ENCODE measurements at regions not wholly inside any gene's neighbourhood (a gene's known extent, or its start where the extent isn't known, plus 50 kb on each side); places are given as distances from the start of the nearest gene placed in this dataset.

- dilution Hi-C loops (cut with MboI; ENCODE audit: extremely low pct_ligation_motif_present, low sequenced_read_pairs) = no loop called here
- BruUV-seq (replicated peaks) = no TSS peak
- FAIRE-seq = no peak
- ChIA-PET CTCF (no interaction called here), POLR2A (no interaction called here)
- Histone ChIP-seq H3K27ac (ENCODE audit: insufficient read depth, low read depth, low read length) (no peak overlapping the region), H3K4me2 (ENCODE audit: insufficient read depth, low read length) (no peak overlapping the region), H3K36me3 (ENCODE audit: control insufficient read depth in 2 of 2, extremely low read depth in 1 of 2, insufficient read depth in 2 of 2, low read length in 2 of 2) (no peaks in the 10 kb centered on the region), H3K9ac (replicated peaks; ENCODE audit: extremely low read depth, insufficient read depth, low read length) (no peak overlapping the region), H3K4me3 (replicated peaks in 1 of 3; ENCODE audit: insufficient read depth in 1 of 3, low read depth in 1 of 3, low read length in 3 of 3) (no peak overlapping the region), H3K79me2 (ENCODE audit: control insufficient read depth, insufficient read depth, low read length) (no peaks in the 10 kb centered on the region), H3K4me1 (ENCODE audit: control insufficient read depth, extremely low read depth, insufficient read depth, low read length) (no peaks in the 10 kb centered on the region), H4K20me1 (replicated peaks; ENCODE audit: control insufficient read depth, extremely low read depth, insufficient read depth, low read length) (no peaks in the 10 kb centered on the region), H2AFZ (ENCODE audit: low read depth, low read length) (no peak overlapping the region), H3K27me3 (ENCODE audit: control insufficient read depth in 2 of 2, insufficient read depth in 2 of 2, low read length in 2 of 2) (no peaks in the 10 kb centered on the region), H3K9me1 (replicated peaks; ENCODE audit: control insufficient read depth, extremely low read depth, insufficient read depth, low read length) (no peaks in the 10 kb centered on the region), H3K9me3 (replicated peaks; ENCODE audit: control insufficient read depth, insufficient read depth, low read length) (no peaks in the 10 kb centered on the region)
- intact Hi-C loops (cut with micrococcal nuclease) = no loop called here
- no peak for DNase-seq (ENCODE audit: low read depth, low spot score)
- TF ChIP-seq POLR2A (IDR thresholded peaks at IDR 0.05; ENCODE audit: low read depth, low read length) = no peak
- TF ChIP-seq MAX (IDR thresholded peaks at IDR 0.05; ENCODE audit: insufficient read depth, insufficient read length) = no peak
- no peak for TF ChIP-seq MYC (IDR thresholded peaks at IDR 0.05; ENCODE audit: low read depth, low read length)
- TF ChIP-seq EZH2 (IDR thresholded peaks at IDR 0.05; ENCODE audit: borderline replicate concordance, low read depth, low read length, severe bottlenecking) = no peak
- TF ChIP-seq POLR2AphosphoS5 (IDR thresholded peaks at IDR 0.05; ENCODE audit: insufficient read depth, low read depth, low read length) = no peak
- TF ChIP-seq GATA2 (IDR thresholded peaks at IDR 0.05; ENCODE audit: insufficient read depth, insufficient read length, low read depth, low read length) = no peak
- no peak for TF ChIP-seq CTCF (IDR thresholded peaks at IDR 0.05; ENCODE audit: extremely low read depth in 1 of 2, insufficient read depth in 1 of 2, low read depth in 1 of 2, low read length in 2 of 2)
- no peak for TF ChIP-seq FOS (IDR thresholded peaks at IDR 0.05; ENCODE audit: borderline replicate concordance, insufficient read depth, low read length)
- no peak for TF ChIP-seq JUN (IDR thresholded peaks at IDR 0.05; ENCODE audit: borderline replicate concordance, insufficient read depth, insufficient read length, low read depth)
Measured at GRCh38 chr1:104156738-104157137, 407.0 kb downstream of the AMY1C start.

All from endothelial cell of umbilical vein (primary cell).